RWPE1 (cell line): ENCODE measurements at regions not wholly inside any gene's neighbourhood (a gene's known extent, or its start where the extent isn't known, plus 50 kb on each side); places are given as distances from the start of the nearest gene placed in this dataset.

Source experiments
- CTCF ChIA-PET: fragments of 350-600 bp; sonication (Branson Sonifier 250); formaldehyde crosslinking; extraction: SDS; loops from one replicate; lab custom pipeline; 2021; lab: Yijun Ruan, JAX
- POLR2A ChIA-PET: fragments of 400-600 bp; formaldehyde crosslinking; extraction: SDS; loops from one replicate; lab custom pipeline; 2020; ENCODE audit warnings: antibody characterized with exemption; ENCODE audit not compliant: low non-redundant PET; lab: Yijun Ruan, JAX
- DNase-seq: peaks from one replicate; pipeline ENCODE4 v3.0.0; 2012; ENCODE audit warnings: low spot score
- H3K27ac ChIP-seq: fragments of 450-650 bp; 2 replicates; pipeline ENCODE4 v1.5.1; 2017
- CTCF ChIP-seq: fragments of 450-650 bp; conservative IDR thresholded peaks from 2 replicates; pipeline ENCODE4 v1.5.1; 2017; ENCODE audit warnings: low read depth, mild to moderate bottlenecking

- ChIA-PET CTCF (no interaction called here), POLR2A (no interaction called here)
- DNase-seq, result no peak
- H3K27ac ChIP-seq, result no peak overlapping the region
- no peak for TF ChIP-seq CTCF
Measured at GRCh38 chr14:44652640-44653039, 145.6 kb upstream of the FSCB start.

DNA sequence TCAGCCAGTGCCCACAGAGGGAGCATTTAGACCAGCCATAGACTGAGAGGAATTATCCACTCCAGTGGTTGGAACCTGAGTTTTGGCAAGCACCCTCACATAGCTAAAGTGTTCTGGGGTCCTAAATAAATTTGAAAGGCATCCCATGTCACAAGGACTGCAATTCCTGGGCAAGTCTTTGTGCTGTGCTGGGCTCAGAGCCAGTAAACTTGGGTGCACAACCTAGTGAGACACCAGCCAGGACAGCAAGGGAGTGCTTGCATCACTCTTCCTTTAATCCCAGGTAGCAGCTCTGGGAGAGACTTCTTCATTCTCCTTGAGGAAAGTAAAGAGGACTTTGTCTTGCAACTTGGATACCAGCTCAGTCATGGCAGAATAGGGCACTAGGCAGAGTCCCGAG, 142.0 kb upstream of the FSCB start:
- CTCF ChIA-PET, result no interaction called here
- POLR2A ChIA-PET, result no interaction called here
- TF ChIP-seq CTCF, result no peak
- no peak for DNase-seq
- no peak overlapping the region for H3K27ac ChIP-seq

DNA sequence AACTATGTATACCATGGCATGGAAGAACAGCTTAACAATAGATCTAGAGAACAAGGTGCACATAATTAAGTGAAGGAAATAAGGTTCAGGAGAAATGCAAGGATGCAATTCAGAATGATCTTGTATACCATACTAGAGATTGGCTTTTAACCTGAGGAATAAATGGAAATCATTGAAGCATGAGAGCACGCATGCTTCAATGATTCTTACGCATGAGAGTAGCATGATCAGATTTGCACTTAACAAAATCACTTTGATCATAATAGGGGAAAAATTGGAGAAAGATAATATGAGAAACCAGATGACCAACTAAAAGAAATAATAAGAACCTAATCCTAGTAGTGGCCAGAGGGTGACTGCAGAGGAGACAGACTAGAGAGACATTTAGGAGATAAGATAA, 133.3 kb upstream of the FSCB start:
- CTCF ChIA-PET, result no interaction called here

GRCh38 chr14:44639781-44640385, 132.8 kb upstream of the FSCB start:
- POLR2A ChIA-PET, result no interaction called here
- DNase-seq, result no peak
- CTCF ChIA-PET, result no interaction called here
- TF ChIP-seq CTCF, result no peak
- no peak overlapping the region for H3K27ac ChIP-seq

More for the DNA sequence above, 133.3 kb upstream of the FSCB start:
- H3K27ac ChIP-seq, result no peak overlapping the region
- POLR2A ChIA-PET, result no interaction called here
- DNase-seq, result no peak
- TF ChIP-seq CTCF, result no peak

GRCh38 chr14:44634692-44635091, 127.6 kb upstream of the FSCB start:
- DNase-seq, result no peak
- H3K27ac ChIP-seq, result no peak overlapping the region
- POLR2A ChIA-PET, result no interaction called here
- CTCF ChIA-PET, result no interaction called here
- TF ChIP-seq CTCF, result no peak

- DNase-seq, result no peak
- POLR2A ChIA-PET, result no interaction called here
- CTCF ChIA-PET, result no interaction called here
- H3K27ac ChIP-seq, result no peak overlapping the region
- TF ChIP-seq CTCF, result no peak
Measured at GRCh38 chr14:44626423-44626822, 119.3 kb upstream of the FSCB start.

GRCh38 chr14:44625098-44625497, 118.0 kb upstream of the FSCB start:
- H3K27ac ChIP-seq, result no peak overlapping the region
- CTCF ChIA-PET, result no interaction called here
- DNase-seq, result no peak
- POLR2A ChIA-PET, result no interaction called here
- no peak for TF ChIP-seq CTCF
